NCI-H69 (cell line): ENCODE measurements at regions not wholly inside any gene's neighbourhood (a gene's known extent, or its start where the extent isn't known, plus 50 kb on each side); places are given as distances from the start of the nearest gene placed in this dataset.

Source experiments
- DNase-seq: peaks from one replicate; lab custom pipeline; 2025; lab: John Stamatoyannopoulos, UW

DNA sequence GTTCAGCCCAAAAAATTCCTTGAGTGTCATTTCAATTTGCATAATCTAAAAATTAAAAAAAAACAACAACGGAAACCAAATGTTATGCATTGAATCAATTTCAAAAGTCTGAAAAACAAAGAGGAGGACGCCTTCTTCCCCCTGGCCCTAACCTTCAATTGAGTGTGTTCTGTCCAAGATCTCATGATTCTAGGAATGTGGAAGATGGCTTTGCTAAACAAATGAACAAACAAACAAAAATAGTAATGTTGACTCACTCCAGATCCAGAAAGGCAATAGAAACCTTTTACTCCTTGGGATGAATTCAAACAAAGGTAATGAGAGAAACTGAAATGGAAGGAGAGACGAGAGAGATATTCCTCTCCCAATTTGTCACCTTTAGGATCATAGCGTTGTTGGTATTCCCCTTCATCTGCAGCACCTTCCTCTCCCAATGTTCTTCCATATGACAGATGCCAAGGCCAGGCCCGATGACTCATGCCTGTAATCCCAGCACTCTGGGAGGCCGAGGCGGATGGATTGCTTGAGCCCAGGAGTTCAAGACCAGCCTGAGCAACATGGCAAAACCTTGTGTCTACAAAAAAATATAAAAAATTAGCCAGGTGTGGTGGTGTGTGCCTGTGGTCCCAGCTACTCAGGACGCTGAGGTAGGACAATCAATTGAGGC, 109.2 kb upstream of the ADGRF1 start:
- DNase-seq, result peak; percentile 49

DNA sequence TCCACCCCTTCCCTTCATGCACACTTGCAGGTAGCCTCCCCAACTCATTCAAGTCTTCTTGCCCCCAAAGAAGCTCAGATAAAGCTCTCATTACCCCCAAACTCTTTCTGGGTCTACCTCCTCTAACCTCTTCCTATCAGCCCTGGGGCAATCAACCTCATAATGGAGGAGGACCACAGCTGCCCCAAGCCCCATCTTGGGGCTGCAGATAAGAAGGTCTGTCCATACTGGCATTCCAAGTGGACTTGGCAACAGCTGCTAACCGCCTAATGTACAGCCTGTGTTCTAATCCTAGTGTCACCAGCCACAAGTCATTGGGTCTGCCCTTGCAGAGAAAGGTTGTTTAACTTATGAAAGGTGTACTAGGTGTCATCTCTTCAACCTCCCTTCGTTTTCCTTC, 107.4 kb upstream of the ADGRF1 start:
- DNase-seq, result no peak

DNA sequence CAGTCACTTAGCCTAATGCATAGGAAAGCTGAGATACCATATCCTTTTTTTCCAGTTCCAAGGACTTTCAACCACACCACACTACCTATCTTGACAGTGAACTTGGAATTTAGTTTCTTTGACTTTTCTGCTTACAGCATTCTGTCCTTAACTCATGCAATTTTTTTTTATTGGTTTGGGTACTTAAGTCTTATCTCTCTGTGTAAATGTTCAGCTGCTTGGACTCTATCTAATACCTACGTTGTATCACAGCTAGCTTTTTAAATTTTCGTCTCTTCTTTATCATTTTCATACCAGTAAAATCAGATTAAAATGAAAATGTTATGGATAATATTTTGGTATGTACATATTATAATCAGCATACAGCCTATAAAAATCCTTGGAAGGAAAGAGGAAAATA, 106.9 kb upstream of the ADGRF1 start:
- no peak for DNase-seq

DNA sequence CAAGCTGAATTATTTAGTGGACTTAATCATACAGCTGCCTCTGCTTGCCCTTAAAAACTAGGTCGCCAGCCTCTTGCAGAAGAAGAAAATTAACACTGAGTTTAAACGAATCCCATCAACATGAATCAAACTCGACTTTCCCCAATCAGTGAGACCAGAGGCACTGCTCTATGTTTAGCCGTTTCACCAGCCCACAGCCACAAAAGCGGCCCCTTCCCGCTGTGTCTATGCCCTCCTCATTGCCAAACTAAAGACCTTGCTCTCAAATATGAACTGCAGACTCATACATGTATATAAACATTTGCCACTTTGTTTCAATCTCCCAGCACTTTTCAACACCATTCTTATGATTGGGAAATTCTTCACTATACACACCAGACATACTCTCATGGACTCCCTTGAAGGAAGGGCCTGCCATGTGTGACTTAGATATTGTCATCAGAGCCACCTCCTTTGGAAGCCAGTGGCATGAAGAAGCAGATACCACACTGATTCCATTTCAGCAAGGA, 105.8 kb upstream of the ADGRF1 start:
- DNase-seq, result peak; percentile 69

GRCh38 chr6:47147175-47147727, 105.1 kb upstream of the ADGRF1 start:
- peak; percentile 80 for DNase-seq

GRCh38 chr6:47146431-47147174, 104.5 kb upstream of the ADGRF1 start:
- peak; percentile 78 for DNase-seq

DNA sequence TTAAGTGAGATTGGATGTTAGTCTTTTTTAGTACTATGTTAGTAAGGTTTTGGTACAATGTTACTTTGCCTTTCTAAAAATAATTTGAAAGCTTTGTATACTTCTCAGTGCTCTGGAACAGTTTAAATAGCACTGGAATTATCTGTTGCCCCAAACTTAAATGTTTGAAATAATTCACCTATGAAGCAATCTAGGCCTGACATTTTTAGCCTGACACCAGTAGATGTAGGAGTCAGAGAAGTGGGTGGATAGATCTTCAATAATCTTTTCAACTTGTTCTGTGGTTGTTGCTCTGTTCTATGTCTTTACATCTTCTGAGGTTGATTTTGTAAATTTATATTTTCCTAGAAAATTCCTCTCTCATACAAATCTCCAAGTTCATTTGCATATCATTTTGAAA, 103.1 kb upstream of the ADGRF1 start:
- no peak for DNase-seq

DNA sequence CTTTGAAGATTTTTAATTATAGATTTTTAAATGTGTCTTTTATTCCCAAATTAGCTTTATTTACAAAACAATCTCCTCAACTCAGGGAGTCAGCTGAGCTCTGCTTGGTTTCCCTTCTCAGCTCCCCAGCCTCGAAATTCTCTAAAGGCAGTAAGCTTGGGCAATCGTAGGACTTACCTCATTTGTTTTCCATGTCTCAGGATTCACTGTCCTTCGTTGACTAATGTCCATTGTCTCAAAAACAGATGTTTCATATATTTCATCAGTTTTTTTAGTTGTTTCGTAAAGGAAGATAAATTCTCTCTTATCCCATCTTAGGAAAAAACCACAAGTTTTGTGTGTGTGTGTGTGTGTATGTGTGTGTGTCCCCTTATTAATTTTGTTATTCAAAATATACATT, 102.2 kb upstream of the ADGRF1 start:
- no peak for DNase-seq

- DNase-seq, result no peak
These were observed 99.8 kb upstream of the ADGRF1 start for GRCh38 chr6:47141963-47142362.

DNA sequence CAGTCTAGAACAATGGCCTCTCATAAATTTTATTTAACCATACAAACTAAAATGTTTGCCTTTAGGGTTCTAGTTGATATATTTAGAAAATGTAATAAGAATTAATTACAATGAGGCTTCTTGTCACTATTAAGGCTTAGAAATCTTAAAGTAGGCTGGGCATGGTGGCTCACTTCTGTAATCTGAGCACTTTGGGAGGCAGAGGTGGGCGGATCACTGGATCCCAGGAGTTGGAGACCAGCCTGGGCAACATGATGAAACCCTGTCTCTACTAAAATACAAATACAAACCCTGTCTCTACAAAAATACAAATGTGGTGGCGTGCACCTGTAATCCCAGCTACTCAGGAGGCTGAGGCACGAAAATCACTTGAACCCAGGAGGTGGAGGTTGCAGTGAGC, 99.0 kb upstream of the ADGRF1 start:
- peak; percentile 77 for DNase-seq

DNA sequence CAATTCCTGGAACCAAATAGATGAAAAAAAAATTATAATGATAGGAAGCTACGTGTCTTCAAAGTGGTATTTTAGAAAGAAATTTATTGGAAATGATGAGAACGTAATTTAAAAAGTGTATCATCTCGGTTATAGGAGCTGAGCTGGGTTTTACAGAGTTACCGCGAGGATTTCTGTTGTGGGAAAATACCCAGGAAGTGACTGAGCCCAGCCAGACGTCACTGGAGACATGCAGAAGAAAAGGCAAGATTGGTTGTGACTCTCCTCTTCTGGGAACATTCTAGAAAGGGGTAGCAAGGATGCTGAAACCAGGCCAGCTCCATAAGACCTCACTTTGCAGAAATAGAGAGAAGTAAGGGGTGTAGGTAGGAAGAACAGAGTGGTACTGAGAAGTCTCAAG, 95.9 kb upstream of the ADGRF1 start:
- DNase-seq, result no peak

GRCh38 chr6:47137073-47137472, 94.9 kb upstream of the ADGRF1 start:
- DNase-seq, result no peak

DNA sequence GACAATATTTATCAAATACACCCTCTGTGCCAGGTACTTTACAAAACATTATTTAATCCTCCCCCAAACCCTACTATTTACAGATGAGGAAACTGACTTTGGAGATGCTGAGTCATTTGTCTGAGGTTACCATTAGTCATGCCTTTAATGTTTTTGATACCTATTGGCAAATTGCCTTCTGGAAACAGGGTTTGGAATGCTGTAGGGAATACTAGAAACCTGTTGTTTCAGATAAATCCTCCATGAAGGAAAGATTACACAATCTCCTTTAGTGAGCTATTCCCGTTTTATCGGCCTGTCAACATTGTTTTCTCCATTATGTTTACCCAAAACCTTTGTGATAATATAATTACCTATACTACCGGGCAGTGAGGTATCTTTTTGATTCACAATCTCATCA, 93.6 kb upstream of the ADGRF1 start:
- DNase-seq, result peak; percentile 88

DNA sequence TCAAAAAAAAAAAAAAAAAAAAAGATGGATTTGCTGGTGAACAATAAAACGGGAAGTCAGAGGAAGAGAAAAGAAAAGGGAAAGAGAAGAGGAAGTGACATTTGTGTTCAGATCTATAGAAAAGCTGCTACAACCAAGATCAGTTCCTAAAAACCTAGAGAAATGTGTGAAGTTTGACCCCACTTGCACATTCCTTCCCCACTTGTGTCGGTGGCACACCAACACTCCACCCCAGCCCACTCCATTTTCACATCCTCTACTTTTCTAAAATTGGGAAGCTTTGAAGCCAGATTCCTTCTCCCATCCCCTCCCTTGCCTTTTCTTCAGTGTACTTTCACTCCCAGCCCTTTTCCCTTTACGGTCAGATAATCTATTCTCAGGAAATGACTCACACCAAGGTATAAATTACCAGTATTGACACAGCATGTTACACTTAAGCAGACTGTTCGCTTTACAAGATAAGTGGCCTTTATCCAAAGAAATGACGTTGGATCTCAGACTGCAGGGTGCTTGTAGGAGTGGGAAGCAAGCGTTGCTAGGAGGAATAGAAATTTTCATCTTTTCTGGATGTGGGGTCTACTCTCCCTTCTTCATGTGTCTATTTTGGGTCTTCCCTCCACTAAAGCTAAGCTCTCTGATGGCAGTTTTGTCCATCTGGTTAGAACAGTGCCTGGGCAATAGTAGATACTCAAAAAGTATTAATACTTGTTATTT, 92.5 kb upstream of the ADGRF1 start:
- DNase-seq, result peak; percentile 99

DNA sequence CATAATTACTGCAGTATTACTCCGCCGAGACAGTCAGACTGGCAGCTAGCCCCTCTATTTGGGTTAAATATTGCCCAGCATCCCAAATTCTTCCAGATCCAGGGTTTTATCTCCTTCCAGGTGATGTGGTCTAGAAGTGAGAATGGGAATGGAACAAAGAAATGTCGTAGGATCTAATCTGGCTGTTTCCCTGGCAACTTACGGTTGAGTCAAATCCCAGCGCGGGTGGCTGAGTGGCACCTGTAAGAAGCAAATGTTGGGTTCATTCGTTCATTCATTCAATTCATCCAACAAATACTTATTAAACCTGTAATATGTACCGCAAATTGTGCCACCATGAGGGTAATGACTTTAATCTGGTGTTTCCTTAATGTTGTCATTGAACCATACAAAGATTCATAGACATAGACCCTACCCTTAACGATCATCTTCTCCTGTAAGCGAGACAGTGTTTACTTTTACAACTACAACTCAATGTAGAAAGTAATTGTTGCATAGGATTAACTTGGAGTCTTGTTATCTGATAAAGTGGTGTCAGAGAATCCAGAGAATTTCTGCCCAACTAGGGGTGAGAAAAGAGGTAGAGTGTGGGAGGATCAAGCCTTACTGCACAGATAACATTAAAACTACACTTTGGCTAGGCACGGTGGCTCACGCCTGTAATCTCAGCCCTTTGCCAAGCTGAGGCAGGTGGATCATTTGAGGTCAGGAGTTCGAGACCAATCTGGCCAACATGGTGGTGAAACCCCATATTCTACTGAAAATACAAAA, 91.3 kb upstream of the ADGRF1 start:
- peak; percentile 73 for DNase-seq

DNA sequence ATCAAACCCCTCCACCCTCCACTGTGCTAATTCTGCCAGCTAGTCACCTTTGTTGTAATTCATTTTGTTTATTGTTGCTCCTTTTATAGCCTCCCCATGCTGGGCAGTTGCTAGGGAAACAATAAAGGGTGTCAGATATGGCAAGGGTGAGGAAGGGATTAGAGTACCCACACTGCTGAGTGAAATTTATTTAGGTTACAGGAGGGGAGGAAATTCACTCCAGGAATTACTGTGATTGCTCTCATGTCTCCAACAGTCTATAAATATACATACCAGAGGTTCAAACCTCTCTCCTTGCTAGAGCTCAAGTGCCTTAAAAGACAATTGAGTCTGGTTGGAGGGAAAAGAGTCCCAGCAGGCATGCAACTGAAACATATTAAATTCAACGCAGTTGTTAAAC, 90.6 kb upstream of the ADGRF1 start:
- DNase-seq, result peak; percentile 84

DNA sequence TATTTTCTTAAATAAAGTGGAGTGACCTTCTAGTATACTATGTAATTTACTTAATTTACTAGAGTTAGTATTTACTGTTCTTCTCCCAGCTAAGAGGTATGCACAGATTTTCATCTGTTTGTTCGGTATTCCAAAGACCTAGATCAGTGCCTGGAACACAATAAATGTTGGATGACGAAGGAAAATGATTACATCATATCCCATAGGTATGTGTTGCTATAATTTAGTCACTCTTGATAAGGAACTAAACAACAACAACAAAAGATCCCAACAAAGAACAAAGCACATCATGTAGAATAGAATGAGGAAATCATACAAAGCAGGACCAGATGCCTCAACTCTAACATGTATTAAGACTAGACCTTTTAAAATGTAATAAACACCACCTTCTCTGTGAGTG, 89.6 kb upstream of the ADGRF1 start:
- no peak for DNase-seq

DNA sequence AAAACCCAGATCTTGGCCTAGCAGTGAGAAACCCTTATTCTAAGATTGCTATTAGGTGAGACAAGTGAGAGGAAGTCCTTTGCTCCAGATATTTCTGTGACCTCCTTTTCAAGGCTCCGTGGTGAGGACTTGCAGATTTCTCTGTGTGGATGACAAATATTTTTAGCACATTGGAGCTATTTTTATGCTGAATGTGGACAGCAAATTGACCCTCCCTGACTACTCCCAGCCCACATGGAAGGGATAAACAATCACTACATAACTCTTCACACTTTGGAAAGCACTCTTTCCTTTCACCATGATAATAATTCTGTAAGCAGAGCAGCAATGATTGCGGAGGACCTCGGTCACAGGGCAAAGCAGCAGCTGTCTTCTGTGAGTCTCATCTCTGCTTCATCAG, 88.0 kb upstream of the ADGRF1 start:
- no peak for DNase-seq

GRCh38 chr6:47129129-47129528, 87.0 kb upstream of the ADGRF1 start:
- no peak for DNase-seq

- DNase-seq, result peak; percentile 87
These were observed 84.7 kb upstream of the ADGRF1 start for GRCh38 chr6:47126647-47127391.

DNA sequence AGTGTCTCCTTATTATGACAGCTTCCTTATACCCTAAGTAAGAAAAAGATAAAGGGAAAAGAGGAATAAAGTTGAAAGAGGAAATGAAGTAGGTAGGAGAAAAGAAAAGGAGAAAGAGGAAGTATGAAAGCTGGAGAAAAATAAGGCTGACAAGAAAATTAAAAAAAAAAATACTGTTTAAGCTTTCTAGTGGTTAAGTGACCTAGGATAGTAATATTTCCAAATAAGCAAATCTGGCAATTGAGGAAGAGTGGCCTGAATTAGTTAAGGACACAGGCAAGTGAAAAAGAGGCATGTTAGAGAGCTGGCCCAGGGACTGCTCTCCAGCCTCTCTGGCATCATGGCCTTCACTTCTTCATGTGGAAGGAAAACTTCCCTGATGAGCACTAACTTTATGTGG, 76.5 kb upstream of the ADGRF1 start:
- DNase-seq, result no peak
